Activated CD4-positive, alpha-beta T cell treated with anti-CD3 and anti-CD28 coated beads for 24 hours (primary cell): ENCODE measurements at regions not wholly inside any gene's neighbourhood (a gene's known extent, or its start where the extent isn't known, plus 50 kb on each side); places are given as distances from the start of the nearest gene placed in this dataset.
"Not testable (repeated sequence)": the region's sequence is repeated elsewhere in the genome, so short reads cannot be mapped to it uniquely, and the experiment has no call there.

ENCODE experiments used
- DNase-seq, 2 donors: peaks; one replicate each; pipeline ENCODE4 v3.0.0-alpha.2; 2020; ENCODE audit warnings: low read depth in 2 of 2

GRCh38 chr4:140249351-140249750 lies 95.4 kb upstream of the MAML3 start:
- no peak for DNase-seq

DNA sequence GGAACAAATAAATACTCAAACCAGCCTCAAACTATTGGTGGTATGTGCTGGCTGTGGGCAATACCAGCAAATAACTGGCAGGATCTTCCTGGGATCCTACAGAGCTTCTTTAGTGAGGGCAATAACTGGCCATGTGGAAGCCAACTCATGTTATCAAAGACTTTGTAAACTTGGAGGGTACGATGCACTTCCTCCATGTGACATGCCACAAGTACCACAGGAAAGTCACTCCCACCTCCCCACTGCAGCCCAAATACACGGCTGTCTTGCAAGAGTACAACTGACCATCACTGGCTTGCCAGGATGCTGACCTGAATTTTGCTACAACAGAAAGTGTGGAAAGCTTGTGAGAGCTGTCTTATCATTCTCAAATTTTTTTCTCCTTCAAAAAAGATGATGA lies 93.3 kb upstream of the MAML3 start:
- DNase-seq = no peak

DNA sequence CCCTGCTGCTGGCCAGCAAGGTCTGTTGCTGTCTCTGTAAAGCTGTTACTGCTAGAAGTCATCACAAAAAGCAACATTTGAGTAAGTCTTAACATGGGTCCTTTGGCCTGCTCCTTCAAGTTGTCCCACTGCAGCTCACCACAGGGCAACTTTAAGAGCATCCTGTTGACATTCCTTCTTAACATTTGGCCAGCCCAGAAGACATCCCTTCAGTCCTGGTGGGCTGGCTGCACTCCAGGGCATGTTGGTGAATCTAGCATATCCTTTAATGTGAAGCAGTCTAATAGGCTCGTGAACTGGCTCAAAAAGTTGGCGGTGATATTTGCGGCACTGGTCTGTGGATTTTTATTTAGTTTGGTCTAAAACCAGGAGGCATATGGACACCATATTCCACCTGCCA lies 92.2 kb upstream of the MAML3 start:
- DNase-seq = no peak

DNA sequence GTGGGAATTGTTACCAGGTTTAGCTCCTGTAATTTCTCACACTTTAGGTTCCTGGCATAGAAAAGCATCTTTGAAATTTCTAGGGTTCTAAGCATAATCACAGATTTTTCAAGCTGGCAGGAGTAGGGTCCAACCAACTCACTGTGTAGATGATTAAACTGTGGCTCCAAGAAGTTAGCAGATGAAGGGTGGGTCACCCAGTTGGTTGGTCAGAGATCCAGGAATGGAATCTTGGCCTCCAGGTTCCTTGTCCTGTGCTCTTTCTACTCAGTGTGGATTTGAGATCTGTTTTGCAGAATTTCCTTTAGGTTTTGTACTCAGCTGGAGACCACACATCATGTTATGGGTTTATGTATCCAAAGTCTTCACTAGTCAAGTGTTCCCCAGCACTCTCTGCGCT lies 90.3 kb upstream of the MAML3 start:
- DNase-seq = no peak

DNA sequence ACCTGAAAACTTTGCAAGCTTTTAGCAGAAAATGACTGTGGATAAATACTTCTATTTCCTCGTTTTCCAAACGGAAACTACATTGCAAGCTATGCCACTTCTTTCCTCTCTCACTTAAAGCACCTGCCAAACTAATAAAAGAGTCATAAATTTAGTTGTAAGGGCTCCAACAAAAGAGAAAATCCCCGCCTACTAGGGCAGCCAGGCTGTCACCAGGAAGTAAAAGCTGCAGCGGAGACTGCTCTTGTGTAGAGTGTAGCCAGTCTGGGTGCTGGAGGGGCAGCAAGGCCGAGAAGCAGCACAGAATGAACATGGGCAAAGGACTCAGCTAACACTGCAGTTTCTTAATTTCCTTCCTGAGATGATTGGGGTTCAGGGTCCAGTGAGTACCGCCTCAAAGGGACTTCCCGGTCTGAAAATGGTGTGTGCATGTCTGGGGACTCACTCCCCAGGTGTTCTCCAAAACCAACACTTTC lies 89.3 kb upstream of the MAML3 start:
- DNase-seq = no peak

- DNase-seq = no peak
Observed at GRCh38 chr4:140242357-140243277, 88.6 kb upstream of the MAML3 start.

GRCh38 chr4:140240237-140240636 lies 86.3 kb upstream of the MAML3 start:
- DNase-seq = no peak

GRCh38 chr4:140239311-140239710 lies 85.3 kb upstream of the MAML3 start:
- DNase-seq = no peak

- DNase-seq = no peak
Observed at GRCh38 chr4:140238351-140239056, 84.5 kb upstream of the MAML3 start.

- no peak for DNase-seq
Observed at GRCh38 chr4:140237616-140238350, 83.8 kb upstream of the MAML3 start.

- no peak for DNase-seq
Observed at GRCh38 chr4:140236654-140237169, 82.7 kb upstream of the MAML3 start.

DNA sequence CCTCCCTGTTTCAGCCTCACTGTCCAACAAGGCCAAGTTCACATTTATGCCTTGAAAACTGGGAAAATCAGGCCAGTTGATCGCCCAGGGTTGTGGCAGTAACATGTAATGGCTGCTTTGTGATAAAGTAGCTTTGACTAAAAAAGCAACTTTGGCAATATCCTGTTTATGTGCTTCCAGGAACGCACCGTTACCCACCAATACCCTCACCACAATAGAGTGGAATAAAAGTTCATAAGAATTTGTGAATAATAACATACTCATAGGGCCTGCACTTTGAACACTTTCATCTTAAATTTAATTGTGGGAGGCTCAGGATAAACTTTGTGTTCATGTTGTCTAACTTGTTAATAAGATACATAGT lies 80.7 kb upstream of the MAML3 start:
- no peak for DNase-seq

GRCh38 chr4:140233791-140234696 lies 80.1 kb upstream of the MAML3 start:
- DNase-seq = no peak

GRCh38 chr4:140229881-140230280 lies 75.9 kb upstream of the MAML3 start:
- DNase-seq = no peak

DNA sequence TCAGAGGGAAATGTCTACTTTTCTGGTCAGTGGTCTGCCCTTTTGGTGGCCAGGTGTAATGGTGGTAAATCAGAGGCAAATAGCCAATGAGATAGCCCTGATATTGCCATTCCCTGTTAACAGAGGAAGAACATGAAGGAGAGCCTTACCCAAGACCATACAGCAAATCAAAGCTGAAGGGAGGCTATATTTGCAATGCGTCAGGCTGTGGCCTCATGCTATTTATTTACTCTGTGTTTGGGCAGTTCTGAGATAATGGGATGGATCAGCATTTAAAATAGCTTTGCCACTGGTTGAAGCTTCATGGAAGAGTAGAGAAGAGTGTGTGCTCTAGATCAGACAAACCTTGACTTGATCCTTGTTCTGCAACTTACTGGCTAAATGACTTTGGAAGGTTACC lies 73.3 kb upstream of the MAML3 start:
- DNase-seq = no peak

DNA sequence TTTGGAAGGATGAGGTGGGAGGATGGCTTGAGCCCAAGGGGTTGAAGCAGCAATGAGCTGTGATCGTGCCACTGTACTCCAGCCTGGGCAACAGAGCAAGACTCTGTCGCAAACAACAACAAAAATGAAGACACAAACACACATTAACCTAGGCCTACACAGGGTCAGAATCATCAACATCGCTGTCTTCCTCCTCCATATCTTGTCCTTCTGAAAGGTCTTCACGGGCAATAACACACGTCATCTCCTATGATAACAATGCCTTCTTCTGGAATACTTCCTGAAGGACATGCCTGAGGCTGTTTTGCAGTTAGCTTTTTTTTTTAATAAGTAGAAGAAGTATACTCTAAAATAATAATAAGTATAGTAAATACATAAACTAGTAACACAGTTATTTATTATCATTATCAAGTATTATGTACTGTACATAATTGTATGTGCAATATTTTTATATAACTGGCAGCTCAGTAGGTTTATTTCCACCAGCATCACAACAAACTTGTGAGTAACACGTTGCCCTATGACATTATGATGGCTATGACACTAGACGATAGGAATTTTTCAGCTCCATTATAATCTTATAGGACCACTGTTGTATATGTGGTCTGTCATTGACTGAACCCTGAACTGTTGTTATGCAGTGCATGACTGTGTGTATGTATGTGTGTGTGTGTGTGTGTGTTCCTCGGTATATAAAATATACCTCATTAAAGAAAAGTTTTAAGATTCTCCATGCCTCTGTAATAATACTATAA lies 69.2 kb upstream of the MAML3 start:
- no peak for DNase-seq

GRCh38 chr4:140222171-140222570 lies 68.2 kb upstream of the MAML3 start:
- no peak for DNase-seq

DNA sequence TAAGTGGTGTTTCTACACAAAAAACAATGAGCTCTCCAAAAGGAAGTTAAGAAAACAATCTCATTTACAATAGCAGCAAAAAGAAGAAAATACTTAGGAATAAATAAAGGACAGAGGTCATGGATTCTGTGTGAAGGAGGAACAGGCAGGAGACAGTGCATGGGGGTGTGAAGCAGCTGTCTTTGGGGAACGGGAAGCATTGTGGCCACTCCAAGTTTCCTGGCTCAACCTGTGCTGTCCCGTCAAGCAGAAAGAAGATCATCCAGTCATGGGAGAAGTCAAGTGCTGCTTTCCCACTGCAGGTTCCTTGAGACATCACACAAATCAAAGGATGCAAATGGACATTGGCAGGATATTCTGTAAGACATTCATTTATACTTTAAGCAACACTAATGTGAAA lies 66.1 kb upstream of the MAML3 start:
- no peak for DNase-seq

- DNase-seq = no peak
Observed at GRCh38 chr4:140219567-140219966, 65.6 kb upstream of the MAML3 start.

- DNase-seq = not testable (repeated sequence)
Observed at GRCh38 chr4:140219070-140219469, 65.1 kb upstream of the MAML3 start.
